Ovary (tissue), 7 donors: ENCODE measurements at regions not wholly inside any gene's neighbourhood (a gene's known extent, or its start where the extent isn't known, plus 50 kb on each side); places are given as distances from the start of the nearest gene placed in this dataset.

Experiments used
- DNase-seq, 5 donors: peaks; one replicate each; pipeline ENCODE4 v3.0.0-alpha.2; 2019 to 2020
- H3K27ac ChIP-seq, 2 donors: fragments of 200-600 bp; one replicate each; pipeline versions ENCODE4 v1.5.1 to v1.8.0; 2019 to 2022
- H3K27me3 ChIP-seq: fragments of 200-600 bp; one replicate; pipeline ENCODE4 v1.8.0; 2022
- H3K36me3 ChIP-seq: fragments of 200-600 bp; sonication (generic); one replicate; pipeline ENCODE4 v1.5.1; 2019
- H3K4me1 ChIP-seq: one replicate; pipeline ENCODE4 v1.8.1; 2013; ENCODE audit warnings: mild to moderate bottlenecking, moderate library complexity; ENCODE audit not compliant: insufficient read depth
- H3K4me3 ChIP-seq: fragments of 200-600 bp; sonication (generic); one replicate; pipeline ENCODE4 v1.5.1; 2017
- H3K9me3 ChIP-seq, 2 donors: fragments of 200-600 bp in 1 of 2; sonication (generic) in 1 of 2; one replicate each; pipeline versions ENCODE4 v1.5.1 to v1.8.1; 2013 to 2019; ENCODE audit warnings: mild to moderate bottlenecking in 1 of 2, moderate library complexity in 1 of 2
- EP300 ChIP-seq: sonication (generic); formaldehyde crosslinking; IDR thresholded peaks from one replicate; pipeline ENCODE4 v1.6.1; 2017; ENCODE audit warnings: antibody characterized with exemption
- POLR2A ChIP-seq: fragments of 450-650 bp; IDR thresholded peaks from one replicate; pipeline ENCODE4 v1.6.1; 2017; ENCODE audit warnings: antibody characterized with exemption, mild to moderate bottlenecking, moderate library complexity
- WGBS, 3 donors: extraction: QIAGEN DNeasy Blood & Tissue Kit in 1 of 3; methylation state at CpG; one replicate each; pipeline versions ENCODE4 v1.1.5 to v1.1.7; 2013 to 2017; 5-methylcytosine and 5-hydroxymethylcytosine counted together
- intact Hi-C, 4 donors: fragments of 100-400 bp; cut with DNase I; formaldehyde crosslinking; loops; one replicate each; pipeline versions ENCODE4 v1.11.0 to v1.15.1; 2022 to 2023
- TF ChIP-seq, protein P1 (sequence below), 3 donors: fragments of 450-650 bp in 2 of 3; fragments of 200-600 bp in 1 of 3; IDR thresholded peaks; one replicate each; pipeline versions ENCODE4 v1.5.1 to v1.8.0; 2016 to 2022; ENCODE audit warnings: antibody characterized with exemption in 3 of 3, mild to moderate bottlenecking in 1 of 3
- donor health status: DM: no; HTN: no; CAD: no; lungs with moderate emphysema.
- donor health status: DM: no; HTN: no; CAD: no.
- donor health status: Bipolar disorder and iron deficiency.
- donor health status: DM: no; HTN: no; CAD: no.
- donor health status: DM: yes; HTN: yes; CAD: no.

DNA sequence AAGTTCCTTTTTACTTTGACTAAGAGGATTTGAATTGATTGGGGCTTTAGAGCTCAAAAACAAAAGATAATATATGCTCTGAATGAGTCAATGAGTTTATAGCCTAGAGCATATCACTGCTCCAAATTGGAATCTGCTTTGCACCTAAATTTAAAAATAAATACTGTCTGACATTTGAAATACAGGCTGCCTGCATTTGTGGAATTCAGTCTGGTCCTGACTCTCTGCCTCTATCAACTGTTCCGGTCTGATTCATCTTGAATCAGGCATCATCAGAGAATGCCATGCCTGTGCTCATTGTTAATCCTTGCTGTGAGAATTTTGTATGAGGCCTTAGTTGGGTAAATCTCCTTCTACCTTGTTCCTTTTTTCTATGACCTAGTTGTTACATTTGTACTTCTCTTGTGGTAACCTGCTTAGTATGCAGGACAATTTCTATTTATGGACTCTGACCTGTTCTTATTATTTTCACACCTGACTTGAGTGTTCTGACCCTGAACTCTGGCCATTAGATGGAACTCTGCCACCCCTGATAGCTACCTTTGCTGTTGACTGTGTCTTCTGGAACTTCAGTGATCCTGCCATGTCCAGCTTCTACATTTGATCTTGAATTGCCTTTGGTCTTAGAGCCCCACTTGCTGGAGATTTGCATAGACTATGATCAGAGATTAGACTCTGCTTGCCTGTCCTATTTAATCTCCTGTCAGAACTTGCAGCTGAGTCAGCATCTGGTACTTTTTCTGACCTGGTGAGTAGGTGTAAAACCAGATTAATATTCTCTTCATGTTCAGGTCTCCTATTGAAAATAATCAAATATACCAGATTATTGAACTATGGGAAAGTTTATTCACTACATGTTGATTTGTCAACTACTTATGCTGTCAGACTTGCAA is 442.7 kb upstream of the HS3ST5 start:
- Histone ChIP-seq H3K27ac (no peak overlapping the region), H3K36me3 (no peaks in the 10 kb centered on the region), H3K4me1 (no peaks in the 10 kb centered on the region), H3K27me3 (no peaks in the 10 kb centered on the region), H3K9me3 (no peaks in the 10 kb centered on the region), H3K4me3 (no peak overlapping the region)
- DNase-seq, result no peak
- 87 to 93% (median 88%) methylated on average over 1 of the region's 1 CpG for WGBS, 3 donors
- TF ChIP-seq, protein P1, sequence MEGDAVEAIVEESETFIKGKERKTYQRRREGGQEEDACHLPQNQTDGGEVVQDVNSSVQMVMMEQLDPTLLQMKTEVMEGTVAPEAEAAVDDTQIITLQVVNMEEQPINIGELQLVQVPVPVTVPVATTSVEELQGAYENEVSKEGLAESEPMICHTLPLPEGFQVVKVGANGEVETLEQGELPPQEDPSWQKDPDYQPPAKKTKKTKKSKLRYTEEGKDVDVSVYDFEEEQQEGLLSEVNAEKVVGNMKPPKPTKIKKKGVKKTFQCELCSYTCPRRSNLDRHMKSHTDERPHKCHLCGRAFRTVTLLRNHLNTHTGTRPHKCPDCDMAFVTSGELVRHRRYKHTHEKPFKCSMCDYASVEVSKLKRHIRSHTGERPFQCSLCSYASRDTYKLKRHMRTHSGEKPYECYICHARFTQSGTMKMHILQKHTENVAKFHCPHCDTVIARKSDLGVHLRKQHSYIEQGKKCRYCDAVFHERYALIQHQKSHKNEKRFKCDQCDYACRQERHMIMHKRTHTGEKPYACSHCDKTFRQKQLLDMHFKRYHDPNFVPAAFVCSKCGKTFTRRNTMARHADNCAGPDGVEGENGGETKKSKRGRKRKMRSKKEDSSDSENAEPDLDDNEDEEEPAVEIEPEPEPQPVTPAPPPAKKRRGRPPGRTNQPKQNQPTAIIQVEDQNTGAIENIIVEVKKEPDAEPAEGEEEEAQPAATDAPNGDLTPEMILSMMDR (IDR thresholded peaks at IDR 0.05), result no peak
- TF ChIP-seq EP300 (no peak), POLR2A (no peak)
- intact Hi-C loops, result no loop called here

- no peaks in the 10 kb centered on the region for H3K9me3 ChIP-seq
- H3K4me1 ChIP-seq, result no peaks in the 10 kb centered on the region
- H3K27ac ChIP-seq, result no peak overlapping the region
- intact Hi-C loops, result no loop called here
- no peaks in the 10 kb centered on the region for H3K36me3 ChIP-seq
- WGBS, 3 donors, result 57 to 61% (median 58%) methylated on average over 3 of the region's 3 CpGs
- TF ChIP-seq, protein P1 (IDR thresholded peaks at IDR 0.05), result no peak
- no peak for TF ChIP-seq EP300
- TF ChIP-seq POLR2A, result no peak
- no peak for DNase-seq
- no peaks in the 10 kb centered on the region for H3K27me3 ChIP-seq
- no peak overlapping the region for H3K4me3 ChIP-seq
These were observed 441.0 kb upstream of the HS3ST5 start for GRCh38 chr6:114783783-114784182.

- TF ChIP-seq, protein P1 (IDR thresholded peaks at IDR 0.05), result no peak
- TF ChIP-seq EP300 (no peak), POLR2A (no peak)
- Histone ChIP-seq H3K36me3 (no peaks in the 10 kb centered on the region), H3K4me3 (no peak overlapping the region), H3K27ac (no peak overlapping the region), H3K9me3 (no peaks in the 10 kb centered on the region), H3K27me3 (no peaks in the 10 kb centered on the region), H3K4me1 (no peaks in the 10 kb centered on the region)
- no peak for DNase-seq
- intact Hi-C loops, result no loop called here
These were observed 440.3 kb upstream of the HS3ST5 start for GRCh38 chr6:114783083-114783482.

GRCh38 chr6:114764866-114765265 is 422.0 kb upstream of the HS3ST5 start:
- DNase-seq, result no peak
- H3K4me1 ChIP-seq, result no peaks in the 10 kb centered on the region
- H3K9me3 ChIP-seq, result no peaks in the 10 kb centered on the region
- H3K4me3 ChIP-seq, result no peak overlapping the region
- H3K36me3 ChIP-seq, result no peaks in the 10 kb centered on the region
- H3K27ac ChIP-seq, result no peak overlapping the region
- intact Hi-C loops, result no loop called here
- H3K27me3 ChIP-seq, result no peaks in the 10 kb centered on the region
- WGBS, 3 donors, result 50 to 67% (median 61%) methylated on average over 2 of the region's 2 CpGs
- no peak for TF ChIP-seq POLR2A
- no peak for TF ChIP-seq EP300
- TF ChIP-seq, protein P1 (IDR thresholded peaks at IDR 0.05), result no peak
